SKM-1 treated with dmso at 0.1 percent for 144 hours (cell line): ENCODE measurements at regions not wholly inside any gene's neighbourhood (a gene's known extent, or its start where the extent isn't known, plus 50 kb on each side); places are given as distances from the start of the nearest gene placed in this dataset.
"Not testable (repeated sequence)": the region's sequence is repeated elsewhere in the genome, so short reads cannot be mapped to it uniquely, and the experiment has no call there.

Experiments
- DNase-seq: peaks from one replicate; lab custom pipeline; 2025; ENCODE audit not compliant: unreplicated experiment; lab: John Stamatoyannopoulos, UW

- not testable (repeated sequence) for DNase-seq
These were observed 59.8 kb upstream of the CHORDC1 start for GRCh38 chr11:90282551-90283071.

- no peak for DNase-seq
These were observed 51.5 kb upstream of the CHORDC1 start for GRCh38 chr11:90274362-90274761.
